H1 (cell line): ENCODE measurements at regions not wholly inside any gene's neighbourhood (a gene's known extent, or its start where the extent isn't known, plus 50 kb on each side); places are given as distances from the start of the nearest gene placed in this dataset.

Experiments used
- JUN ChIP-seq: IDR thresholded peaks from 2 replicates; pipeline ENCODE4 v1.6.1; 2011; ENCODE audit warnings: low read depth, mild to moderate bottlenecking, improper control_type of control experiment, low read length
- POLR2AphosphoS5 ChIP-seq: IDR thresholded peaks from 2 replicates; pipeline ENCODE4 v1.6.1; 2011; ENCODE audit warnings: low read depth, low read length
- RNF2 ChIP-seq: fragments of 200-900, 300-1000 bp; sonication (generic); IDR thresholded peaks from 2 replicates; pipeline ENCODE4 v1.7.1; 2016; ENCODE audit warnings: borderline replicate concordance, low read depth, mild to moderate bottlenecking, antibody characterized with exemption, low read length; ENCODE audit not compliant: poor library complexity, severe bottlenecking; ENCODE audit errors: missing control alignments
- RXRA ChIP-seq: IDR thresholded peaks from 2 replicates; pipeline ENCODE4 v1.6.1; 2011; ENCODE audit warnings: low read depth, mild to moderate bottlenecking, low read length, moderate library complexity; ENCODE audit not compliant: insufficient read depth
- SIN3A ChIP-seq, 2 experiments: IDR thresholded peaks in 1 of 2; conservative IDR thresholded peaks in 1 of 2; 2 replicates each; pipeline ENCODE4 v1.6.1; 2011 to 2012; ENCODE audit warnings: low read length in 2 of 2, improper control_type of control experiment in 1 of 2, low read depth in 1 of 2, mild to moderate bottlenecking in 1 of 2
- SRF ChIP-seq: IDR thresholded peaks from 2 replicates; pipeline ENCODE4 v1.6.1; 2011; ENCODE audit warnings: mild to moderate bottlenecking, low read depth, low read length, moderate library complexity
- TAF1 ChIP-seq: IDR thresholded peaks from 2 replicates; pipeline ENCODE4 v1.6.1; 2011; ENCODE audit warnings: mild to moderate bottlenecking, low read depth, low read length
- TEAD4 ChIP-seq: IDR thresholded peaks from 2 replicates; pipeline ENCODE4 v1.6.1; 2012; ENCODE audit warnings: low read depth, low read length, inconsistent platforms, mixed read lengths
- YY1 ChIP-seq: IDR thresholded peaks from 2 replicates; pipeline ENCODE4 v1.6.1; 2011; ENCODE audit warnings: low read depth, mild to moderate bottlenecking, low read length
- ZNF274 ChIP-seq: IDR thresholded peaks from 2 replicates; pipeline ENCODE4 v1.7.0; 2012; ENCODE audit warnings: low read length, borderline replicate concordance; ENCODE audit errors: extremely low read depth
- TF ChIP-seq, protein P1 (sequence below), 3 experiments: IDR thresholded peaks; 1 replicate in 2 of 3; 2 replicates in 1 of 3; pipeline versions ENCODE4 v1.5.1 to v1.6.1; 2011; ENCODE audit warnings: low read length in 3 of 3, mild to moderate bottlenecking in 3 of 3, inconsistent platforms in 2 of 3, low read depth in 1 of 3, moderate library complexity in 1 of 3; ENCODE audit not compliant: insufficient read depth in 1 of 3; ENCODE audit errors: control extremely low read depth in 1 of 3

DNA sequence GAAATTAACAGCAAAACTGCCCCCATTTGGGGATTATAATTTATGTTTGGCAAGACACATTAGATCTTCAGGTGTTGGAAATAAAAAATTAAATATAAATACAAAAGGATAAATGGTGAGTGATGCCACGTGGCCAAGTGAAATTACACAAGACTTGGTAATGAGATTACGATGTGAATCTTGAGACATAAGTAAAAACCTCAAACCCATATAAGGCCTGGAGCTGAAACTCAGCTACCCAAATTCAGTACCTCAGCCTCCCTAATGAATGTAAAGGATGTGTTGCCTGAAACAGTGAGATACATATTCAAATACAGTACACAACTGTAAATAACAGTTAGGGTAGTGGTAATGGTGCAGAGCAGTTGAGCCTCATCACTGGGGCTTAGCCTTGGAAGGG is 1146.6 kb downstream of the OTOL1 start:
- TF ChIP-seq, protein P1, sequence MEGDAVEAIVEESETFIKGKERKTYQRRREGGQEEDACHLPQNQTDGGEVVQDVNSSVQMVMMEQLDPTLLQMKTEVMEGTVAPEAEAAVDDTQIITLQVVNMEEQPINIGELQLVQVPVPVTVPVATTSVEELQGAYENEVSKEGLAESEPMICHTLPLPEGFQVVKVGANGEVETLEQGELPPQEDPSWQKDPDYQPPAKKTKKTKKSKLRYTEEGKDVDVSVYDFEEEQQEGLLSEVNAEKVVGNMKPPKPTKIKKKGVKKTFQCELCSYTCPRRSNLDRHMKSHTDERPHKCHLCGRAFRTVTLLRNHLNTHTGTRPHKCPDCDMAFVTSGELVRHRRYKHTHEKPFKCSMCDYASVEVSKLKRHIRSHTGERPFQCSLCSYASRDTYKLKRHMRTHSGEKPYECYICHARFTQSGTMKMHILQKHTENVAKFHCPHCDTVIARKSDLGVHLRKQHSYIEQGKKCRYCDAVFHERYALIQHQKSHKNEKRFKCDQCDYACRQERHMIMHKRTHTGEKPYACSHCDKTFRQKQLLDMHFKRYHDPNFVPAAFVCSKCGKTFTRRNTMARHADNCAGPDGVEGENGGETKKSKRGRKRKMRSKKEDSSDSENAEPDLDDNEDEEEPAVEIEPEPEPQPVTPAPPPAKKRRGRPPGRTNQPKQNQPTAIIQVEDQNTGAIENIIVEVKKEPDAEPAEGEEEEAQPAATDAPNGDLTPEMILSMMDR (IDR thresholded peaks at IDR 0.05; ENCODE audit: control extremely low read depth in 1 of 3, insufficient read depth in 1 of 3, low read depth in 1 of 3, low read length in 3 of 3), result no peak
- TF ChIP-seq TEAD4 (no peak), TAF1 (no peak), YY1 (no peak), ZNF274 (no peak), SIN3A (conservative IDR thresholded peaks at IDR 0.05 in 1 of 2, IDR thresholded peaks at IDR 0.05 in 1 of 2; ENCODE audit: low read depth in 1 of 2, low read length in 2 of 2) (no peak), SRF (no peak), POLR2AphosphoS5 (no peak), RXRA (no peak), JUN (no peak), RNF2 (no peak)
